OCI-LY1 (cell line): ENCODE measurements at regions not wholly inside any gene's neighbourhood (a gene's known extent, or its start where the extent isn't known, plus 50 kb on each side); places are given as distances from the start of the nearest gene placed in this dataset.

Source experiments
- H2AFZ ChIP-seq: fragments of 200-600 bp; sonication (generic), shearing (Covaris generic); 2 replicates; pipeline ENCODE4 v1.6.0; 2014; ENCODE audit warnings: antibody characterized with exemption, mild to moderate bottlenecking, low read length
- H3F3A ChIP-seq: fragments of 200-600 bp; sonication (generic), shearing (Covaris generic); 2 replicates; pipeline ENCODE4 v1.6.0; 2014; ENCODE audit warnings: mild to moderate bottlenecking, antibody characterized with exemption, low read length, moderate library complexity; ENCODE audit not compliant: insufficient read depth
- H3K27ac ChIP-seq: fragments of 200-600 bp; sonication (generic); 2 replicates; pipeline ENCODE4 v1.5.1; 2014; ENCODE audit warnings: low read length, mixed run types, mild to moderate bottlenecking, low read depth; ENCODE audit not compliant: poor library complexity, severe bottlenecking
- H3K27me3 ChIP-seq: fragments of 200-600 bp; sonication (generic); 2 replicates; pipeline ENCODE4 v1.6.0; 2014; ENCODE audit warnings: antibody characterized with exemption, mild to moderate bottlenecking, low read length, moderate library complexity; ENCODE audit not compliant: insufficient read depth
- H3K36me3 ChIP-seq: fragments of 200-600 bp; sonication (generic); 2 replicates; pipeline ENCODE4 v1.6.1; 2014; ENCODE audit warnings: mild to moderate bottlenecking, antibody characterized with exemption, low read length, moderate library complexity, mixed read lengths; ENCODE audit not compliant: insufficient read depth
- H3K4me1 ChIP-seq: fragments of 200-600 bp; sonication (generic); 2 replicates; pipeline ENCODE4 v1.5.1; 2014; ENCODE audit warnings: mild to moderate bottlenecking, low read length, moderate library complexity; ENCODE audit not compliant: insufficient read depth, severe bottlenecking
- H3K4me2 ChIP-seq: fragments of 200-600 bp; sonication (generic), shearing (Covaris generic); 2 replicates; pipeline ENCODE4 v1.6.1; 2014; ENCODE audit warnings: low read length
- H3K4me3 ChIP-seq: fragments of 200-600 bp; sonication (generic); 2 replicates; pipeline ENCODE4 v1.5.1; 2014; ENCODE audit warnings: low read length, low read depth, mild to moderate bottlenecking, mixed read lengths; ENCODE audit not compliant: poor library complexity, severe bottlenecking
- H3K79me2 ChIP-seq: fragments of 200-600 bp; shearing (Covaris generic); 2 replicates; pipeline ENCODE4 v1.6.1; 2016; ENCODE audit warnings: mixed run types, low read length, mixed read lengths; ENCODE audit not compliant: insufficient read depth
- H3K9ac ChIP-seq: fragments of 200-600 bp; sonication (generic), shearing (Covaris generic); 2 replicates; pipeline ENCODE4 v1.6.1; 2014; ENCODE audit warnings: mild to moderate bottlenecking, low read length, mixed read lengths
- H3K9me2 ChIP-seq: fragments of 200-600 bp; sonication (generic), shearing (Covaris generic); 2 replicates; pipeline ENCODE4 v1.6.1; 2014; ENCODE audit warnings: low read depth, mild to moderate bottlenecking, low read length, mixed read lengths
- H3K9me3 ChIP-seq: fragments of 200-600 bp; shearing (Covaris generic); 2 replicates; pipeline ENCODE4 v1.6.1; 2014; ENCODE audit warnings: low read length, mixed read lengths
- H4K20me1 ChIP-seq: fragments of 200-600 bp; sonication (generic), shearing (Covaris generic); 2 replicates; pipeline ENCODE4 v1.6.0; 2016; ENCODE audit warnings: mild to moderate bottlenecking, low read length; ENCODE audit not compliant: insufficient read depth
- CTCF ChIP-seq: fragments of 200-600 bp; sonication (generic), shearing (Covaris generic); IDR thresholded peaks from 2 replicates; pipeline ENCODE4 v1.5.1; 2017; ENCODE audit warnings: mild to moderate bottlenecking, antibody characterized with exemption, low read length, moderate library complexity, mixed read lengths
- EZH2 ChIP-seq: fragments of 200-600 bp; sonication (generic), shearing (Covaris generic); IDR thresholded peaks from 2 replicates; pipeline ENCODE4 v1.8.0; 2017; ENCODE audit warnings: borderline replicate concordance, mixed run types, mild to moderate bottlenecking, antibody characterized with exemption, low read length, moderate library complexity, mixed read lengths

- no peaks in the 10 kb centered on the region for H3K9me2 ChIP-seq
- H3K4me2 ChIP-seq, result no peak overlapping the region
- no peak overlapping the region for H2AFZ ChIP-seq
Observed at GRCh38 chr13:111031531-111031961, 83.6 kb upstream of the ARHGEF7 start.

GRCh38 chr13:111029957-111030609, 85.0 kb upstream of the ARHGEF7 start:
- no peaks in the 10 kb centered on the region for H3K9me3 ChIP-seq
- no peak overlapping the region for H3K9ac ChIP-seq
- H3K9me2 ChIP-seq, result no peaks in the 10 kb centered on the region
- H3K4me2 ChIP-seq, result no peak overlapping the region
- no peak overlapping the region for H3K27ac ChIP-seq
- no peaks in the 10 kb centered on the region for H3K79me2 ChIP-seq
- 0 out of 2 replicates have a peak, but pooled peaks cover 3% of the 10 kb centered on the region for H3K27me3 ChIP-seq
- TF ChIP-seq CTCF, result no peak
- TF ChIP-seq EZH2, result no peak
- H3K4me1 ChIP-seq, result no peaks in the 10 kb centered on the region
- H2AFZ ChIP-seq, result no peak overlapping the region
- H4K20me1 ChIP-seq, result no peaks in the 10 kb centered on the region
- H3F3A ChIP-seq, result no peaks in the 10 kb centered on the region
- no peaks in the 10 kb centered on the region for H3K36me3 ChIP-seq
- no peak overlapping the region for H3K4me3 ChIP-seq

More at GRCh38 chr13:111031531-111031961, 83.6 kb upstream of the ARHGEF7 start:
- 0 out of 2 replicates have a peak, but pooled peaks cover 3% of the 10 kb centered on the region for H3K27me3 ChIP-seq
- H3K79me2 ChIP-seq, result no peaks in the 10 kb centered on the region
- H4K20me1 ChIP-seq, result no peaks in the 10 kb centered on the region
- H3K4me3 ChIP-seq, result no peak overlapping the region
- no peaks in the 10 kb centered on the region for H3K36me3 ChIP-seq
- H3F3A ChIP-seq, result no peaks in the 10 kb centered on the region
- no peak overlapping the region for H3K9ac ChIP-seq
- H3K9me3 ChIP-seq, result no peaks in the 10 kb centered on the region
- H3K4me1 ChIP-seq, result no peaks in the 10 kb centered on the region
- no peak for TF ChIP-seq EZH2
- TF ChIP-seq CTCF, result no peak
- H3K27ac ChIP-seq, result no peak overlapping the region

GRCh38 chr13:111027458-111028439, 87.4 kb upstream of the ARHGEF7 start:
- no peak overlapping the region for H3K4me3 ChIP-seq
- H3K9me3 ChIP-seq, result no peaks in the 10 kb centered on the region
- H3K27ac ChIP-seq, result no peak overlapping the region
- H3K4me1 ChIP-seq, result no peaks in the 10 kb centered on the region
- H4K20me1 ChIP-seq, result no peaks in the 10 kb centered on the region
- no peaks in the 10 kb centered on the region for H3K79me2 ChIP-seq
- H3F3A ChIP-seq, result no peaks in the 10 kb centered on the region
- H3K9me2 ChIP-seq, result no peaks in the 10 kb centered on the region
- TF ChIP-seq EZH2 (no peak), CTCF (no peak; the same call in 1 of the 2 replicates)
- H3K27me3 ChIP-seq, result 0 out of 2 replicates have a peak, but pooled peaks cover 3% of the 10 kb centered on the region
- H3K36me3 ChIP-seq, result no peaks in the 10 kb centered on the region
- H3K9ac ChIP-seq, result no peak overlapping the region
- no peak overlapping the region for H2AFZ ChIP-seq
- H3K4me2 ChIP-seq, result no peak overlapping the region
